ENCODE measurements at regions not wholly inside any gene's neighbourhood (a gene's known extent, or its start where the extent isn't known, plus 50 kb on each side); places are given as distances from the start of the nearest gene placed in this dataset.

DNA sequence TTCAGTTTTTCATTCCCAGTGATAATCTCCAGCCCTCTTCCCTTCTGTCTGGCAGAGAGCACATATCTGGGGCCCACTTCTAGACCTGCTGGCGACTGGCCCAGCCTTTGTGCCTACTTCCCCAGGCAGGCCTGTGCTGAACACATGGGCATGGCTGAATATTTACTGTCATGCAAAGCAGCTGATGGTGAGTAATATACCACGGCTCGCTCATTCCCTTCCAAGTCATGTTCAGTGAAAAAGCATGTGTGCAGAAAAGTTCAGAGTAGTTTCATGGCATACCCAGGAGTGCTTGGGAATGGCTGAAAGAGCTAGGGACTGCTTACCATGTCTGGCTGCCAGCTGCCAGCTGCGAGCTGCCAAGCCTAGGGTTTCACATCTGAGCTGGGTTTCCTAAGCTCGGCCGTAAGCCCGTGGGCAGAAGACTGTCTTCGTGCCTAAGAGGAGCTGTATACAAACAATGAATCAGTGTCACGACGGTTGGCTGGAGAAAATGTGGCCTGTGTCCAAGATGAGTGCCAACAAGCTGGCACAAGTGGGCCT is 179.9 kb upstream of the PELI2 start:
- TF ChIP-seq, protein P1, sequence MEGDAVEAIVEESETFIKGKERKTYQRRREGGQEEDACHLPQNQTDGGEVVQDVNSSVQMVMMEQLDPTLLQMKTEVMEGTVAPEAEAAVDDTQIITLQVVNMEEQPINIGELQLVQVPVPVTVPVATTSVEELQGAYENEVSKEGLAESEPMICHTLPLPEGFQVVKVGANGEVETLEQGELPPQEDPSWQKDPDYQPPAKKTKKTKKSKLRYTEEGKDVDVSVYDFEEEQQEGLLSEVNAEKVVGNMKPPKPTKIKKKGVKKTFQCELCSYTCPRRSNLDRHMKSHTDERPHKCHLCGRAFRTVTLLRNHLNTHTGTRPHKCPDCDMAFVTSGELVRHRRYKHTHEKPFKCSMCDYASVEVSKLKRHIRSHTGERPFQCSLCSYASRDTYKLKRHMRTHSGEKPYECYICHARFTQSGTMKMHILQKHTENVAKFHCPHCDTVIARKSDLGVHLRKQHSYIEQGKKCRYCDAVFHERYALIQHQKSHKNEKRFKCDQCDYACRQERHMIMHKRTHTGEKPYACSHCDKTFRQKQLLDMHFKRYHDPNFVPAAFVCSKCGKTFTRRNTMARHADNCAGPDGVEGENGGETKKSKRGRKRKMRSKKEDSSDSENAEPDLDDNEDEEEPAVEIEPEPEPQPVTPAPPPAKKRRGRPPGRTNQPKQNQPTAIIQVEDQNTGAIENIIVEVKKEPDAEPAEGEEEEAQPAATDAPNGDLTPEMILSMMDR (IDR thresholded peaks at IDR 0.05): no peak
- no peak for TF ChIP-seq POLR2A (IDR thresholded peaks at IDR 0.05)

Measured in thyroid gland (tissue), 4 donors.